MM.1S (cell line): ENCODE measurements at regions not wholly inside any gene's neighbourhood (a gene's known extent, or its start where the extent isn't known, plus 50 kb on each side); places are given as distances from the start of the nearest gene placed in this dataset.

ENCODE experiments used
- DNase-seq: peaks from one replicate; pipeline ENCODE4 v3.0.0-alpha.2; 2015
- H2AFZ ChIP-seq: fragments of 300-600 bp; sonication (generic); 2 replicates; pipeline ENCODE4 v1.6.0; 2016; ENCODE audit warnings: antibody characterized with exemption, low read length
- H3F3A ChIP-seq: fragments of 300-600 bp; sonication (generic); 2 replicates; pipeline ENCODE4 v1.6.1; 2016; ENCODE audit warnings: mild to moderate bottlenecking, antibody characterized with exemption, low read length, moderate library complexity, mixed read lengths; ENCODE audit not compliant: insufficient read depth
- H3K27ac ChIP-seq: fragments of 300-600 bp; sonication (generic); 2 replicates; pipeline ENCODE4 v1.5.1; 2016; ENCODE audit warnings: mild to moderate bottlenecking, low read length
- H3K27me3 ChIP-seq: fragments of 300-600 bp; sonication (generic); replicated peaks from 2 replicates; pipeline ENCODE4 v1.6.0; 2016; ENCODE audit warnings: low read length; ENCODE audit not compliant: insufficient read depth
- H3K36me3 ChIP-seq: fragments of 300-600 bp; sonication (generic); replicated peaks from 2 replicates; pipeline ENCODE4 v1.6.1; 2016; ENCODE audit warnings: mild to moderate bottlenecking, low read length, mixed read lengths; ENCODE audit not compliant: insufficient read depth
- H3K4me1 ChIP-seq: fragments of 300-600 bp; sonication (generic); 2 replicates; pipeline ENCODE4 v1.6.1; 2016; ENCODE audit warnings: low read length, mixed read lengths
- H3K4me2 ChIP-seq: fragments of 300-600 bp; sonication (generic); 2 replicates; pipeline ENCODE4 v1.6.0; 2016; ENCODE audit warnings: low read depth, low read length
- H3K4me3 ChIP-seq: fragments of 300-600 bp; sonication (generic); 2 replicates; pipeline ENCODE4 v1.5.1; 2016; ENCODE audit warnings: low read length, mixed read lengths
- H3K79me2 ChIP-seq: fragments of 300-600 bp; sonication (generic); 2 replicates; pipeline ENCODE4 v1.6.1; 2016; ENCODE audit warnings: mixed run types, low read length, mixed read lengths
- H3K9ac ChIP-seq: fragments of 300-600 bp; sonication (generic); 2 replicates; pipeline ENCODE4 v1.6.1; 2016; ENCODE audit warnings: low read length, mixed read lengths
- H3K9me2 ChIP-seq: fragments of 300-600 bp; sonication (generic); replicated peaks from 2 replicates; pipeline ENCODE4 v1.6.1; 2016; ENCODE audit warnings: mild to moderate bottlenecking, low read length, mixed read lengths; ENCODE audit not compliant: insufficient read depth
- H3K9me3 ChIP-seq: fragments of 300-600 bp; sonication (generic); replicated peaks from 2 replicates; pipeline ENCODE4 v1.6.1; 2016; ENCODE audit warnings: mild to moderate bottlenecking, low read length, mixed read lengths; ENCODE audit not compliant: insufficient read depth
- H4K20me1 ChIP-seq: fragments of 300-600 bp; sonication (generic); 2 replicates; pipeline ENCODE4 v1.6.1; 2016; ENCODE audit warnings: mild to moderate bottlenecking, low read length, moderate library complexity, mixed read lengths; ENCODE audit not compliant: insufficient read depth
- CTCF ChIP-seq: fragments of 300-600 bp; sonication (generic); IDR thresholded peaks from 2 replicates; pipeline ENCODE4 v1.5.1; 2016; ENCODE audit warnings: antibody characterized with exemption, low read length, mixed read lengths
- EZH2 ChIP-seq: fragments of 300-600 bp; sonication (generic); optimal IDR thresholded peaks from 2 replicates; pipeline ENCODE3; 2017; ENCODE audit warnings: low read depth, mild to moderate bottlenecking, antibody characterized with exemption, low read length, mixed read lengths
- EZH2phosphoT487 ChIP-seq: fragments of 300-600 bp; sonication (generic); IDR thresholded peaks from 2 replicates; pipeline ENCODE4 v1.6.1; 2018; ENCODE audit warnings: antibody characterized with exemption, low read length

DNA sequence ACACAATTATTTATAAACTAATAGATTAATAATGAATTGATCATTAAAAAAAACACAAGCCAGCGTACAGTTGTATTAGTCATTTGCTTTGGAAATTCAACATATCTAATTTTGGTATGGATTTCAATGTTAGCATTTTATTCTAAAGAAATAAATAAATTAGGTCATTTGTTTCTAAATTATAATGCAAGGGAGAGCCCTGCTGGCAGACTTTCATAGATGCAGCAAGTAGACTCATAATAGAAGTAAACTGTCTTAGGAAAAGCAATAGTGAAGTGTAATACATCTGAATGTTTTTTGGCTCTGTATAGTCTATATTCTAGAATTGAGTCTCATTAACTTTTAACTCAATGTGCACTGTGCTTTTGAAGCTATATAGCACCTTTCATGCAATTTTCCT is 982.4 kb upstream of the MIR17HG start:
- no peaks in the 10 kb centered on the region for H3K9me3 ChIP-seq
- H3K27ac ChIP-seq = no peak overlapping the region
- no peak overlapping the region for H2AFZ ChIP-seq
- H3K27me3 ChIP-seq = no peaks in the 10 kb centered on the region
- no peaks in the 10 kb centered on the region for H3K9me2 ChIP-seq
- no peak overlapping the region for H3K4me3 ChIP-seq
- no peak overlapping the region for H3K4me2 ChIP-seq
- no peak for TF ChIP-seq EZH2
- TF ChIP-seq EZH2phosphoT487 = no peak
- no peak for TF ChIP-seq CTCF
- H3K79me2 ChIP-seq = no peaks in the 10 kb centered on the region
- H3K36me3 ChIP-seq = no peaks in the 10 kb centered on the region
- no peaks in the 10 kb centered on the region for H3K4me1 ChIP-seq
- DNase-seq = no peak
- H4K20me1 ChIP-seq = no peaks in the 10 kb centered on the region
- no peak overlapping the region for H3K9ac ChIP-seq
- no peaks in the 10 kb centered on the region for H3F3A ChIP-seq

- Histone ChIP-seq H3K4me2 (no peak overlapping the region), H3K36me3 (no peaks in the 10 kb centered on the region), H3F3A (no peaks in the 10 kb centered on the region), H2AFZ (no peak overlapping the region), H3K4me1 (no peaks in the 10 kb centered on the region), H3K79me2 (no peaks in the 10 kb centered on the region), H4K20me1 (no peaks in the 10 kb centered on the region), H3K9ac (no peak overlapping the region), H3K9me3 (no peaks in the 10 kb centered on the region), H3K4me3 (no peak overlapping the region), H3K27ac (no peak overlapping the region), H3K9me2 (no peaks in the 10 kb centered on the region), H3K27me3 (no peaks in the 10 kb centered on the region)
- DNase-seq = no peak
- TF ChIP-seq EZH2 (no peak), EZH2phosphoT487 (no peak), CTCF (no peak)
Observed at GRCh38 chr13:90374168-90374567, 973.3 kb upstream of the MIR17HG start.

DNA sequence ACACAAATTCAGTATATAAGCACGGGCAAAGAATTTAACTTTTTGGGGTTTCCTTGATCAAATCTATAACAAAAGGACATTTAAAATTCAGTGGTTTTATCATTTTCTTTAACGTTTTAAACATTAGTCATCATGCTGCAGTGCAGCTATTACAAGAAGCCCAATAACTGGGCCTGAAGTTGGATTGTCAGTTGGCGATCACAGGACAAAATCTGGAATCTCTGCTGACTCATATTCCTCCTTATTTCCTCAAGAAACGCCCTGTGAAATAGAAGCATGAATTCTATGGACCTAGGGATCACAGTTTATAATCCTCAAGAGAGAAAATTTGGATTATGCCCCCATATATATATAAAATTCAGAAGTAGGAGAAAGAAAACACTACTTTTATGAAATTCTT is 971.6 kb upstream of the MIR17HG start:
- no peak for TF ChIP-seq EZH2
- Histone ChIP-seq H3K27me3 (no peaks in the 10 kb centered on the region), H3K4me3 (no peak overlapping the region), H2AFZ (no peak overlapping the region), H3K79me2 (no peaks in the 10 kb centered on the region), H3K36me3 (no peaks in the 10 kb centered on the region), H3K27ac (no peak overlapping the region), H3F3A (no peaks in the 10 kb centered on the region), H3K9me2 (no peaks in the 10 kb centered on the region), H3K9ac (no peak overlapping the region), H3K9me3 (no peaks in the 10 kb centered on the region), H3K4me1 (no peaks in the 10 kb centered on the region), H3K4me2 (no peak overlapping the region), H4K20me1 (no peaks in the 10 kb centered on the region)
- no peak for DNase-seq

- Histone ChIP-seq H3F3A (no peaks in the 10 kb centered on the region), H3K9me2 (no peaks in the 10 kb centered on the region), H3K9me3 (no peaks in the 10 kb centered on the region), H3K4me3 (no peak overlapping the region), H3K4me2 (no peak overlapping the region), H3K79me2 (no peaks in the 10 kb centered on the region), H3K9ac (no peak overlapping the region), H3K4me1 (no peaks in the 10 kb centered on the region), H4K20me1 (no peaks in the 10 kb centered on the region), H3K36me3 (no peaks in the 10 kb centered on the region), H3K27ac (no peak overlapping the region), H2AFZ (no peak overlapping the region), H3K27me3 (no peaks in the 10 kb centered on the region)
- no peak for DNase-seq
- TF ChIP-seq EZH2phosphoT487 (no peak), EZH2 (no peak), CTCF (no peak)
Observed at GRCh38 chr13:90382425-90382824, 965.1 kb upstream of the MIR17HG start.
